ENCODE measurements at regions not wholly inside any gene's neighbourhood (a gene's known extent, or its start where the extent isn't known, plus 50 kb on each side); places are given as distances from the start of the nearest gene placed in this dataset.

DNA sequence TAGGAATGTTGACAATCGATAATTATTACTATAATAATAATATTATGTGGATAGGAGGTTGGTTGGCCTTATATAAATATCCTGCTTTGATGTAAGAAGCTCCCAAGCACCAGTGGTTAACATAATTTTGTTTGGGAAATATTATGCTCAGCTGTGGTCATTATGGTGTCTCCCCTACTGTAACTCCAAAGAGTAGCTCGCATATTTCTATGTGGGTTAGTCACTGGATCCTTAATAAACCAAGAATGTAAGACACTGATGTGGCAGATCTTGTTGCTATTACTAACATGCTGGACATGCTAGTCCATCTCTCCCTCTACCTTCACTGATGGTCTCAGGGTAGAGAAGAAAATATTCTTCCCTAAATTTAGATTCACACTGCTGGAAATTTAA, 79.2 kb upstream of the RALGPS2 start:
- Histone ChIP-seq H3K9me3 (no peaks in the 10 kb centered on the region), H3K4me1 (peaks cover 3% of the 10 kb centered on the region), H3K4me3 (ENCODE audit: low read depth, low read length) (no peak overlapping the region), H3K27me3 (replicated peaks; ENCODE audit: control insufficient read depth, insufficient read depth, low read length) (no peaks in the 10 kb centered on the region), H3K36me3 (ENCODE audit: control insufficient read depth, insufficient read depth, low read length) (no peaks in the 10 kb centered on the region)
- no peak for DNase-seq
- Mint-ChIP-seq H3K27me3 (ENCODE audit: insufficient read depth, unreplicated experiment) (no peaks in the 10 kb centered on the region), H3K9me3 (ENCODE audit: unreplicated experiment) (no peaks in the 10 kb centered on the region), H3K4me3 (ENCODE audit: unreplicated experiment) (no peak overlapping the region), H3K27ac (ENCODE audit: unreplicated experiment) (no peak overlapping the region), H3K4me1 (ENCODE audit: low read depth, unreplicated experiment) (peaks cover 11% of the 10 kb centered on the region), H3K36me3 (ENCODE audit: insufficient read depth, unreplicated experiment) (no peaks in the 10 kb centered on the region)
- intact Hi-C loops (cut with micrococcal nuclease; ENCODE audit: unreplicated experiment) = no loop called here
- TF ChIP-seq, protein P1, sequence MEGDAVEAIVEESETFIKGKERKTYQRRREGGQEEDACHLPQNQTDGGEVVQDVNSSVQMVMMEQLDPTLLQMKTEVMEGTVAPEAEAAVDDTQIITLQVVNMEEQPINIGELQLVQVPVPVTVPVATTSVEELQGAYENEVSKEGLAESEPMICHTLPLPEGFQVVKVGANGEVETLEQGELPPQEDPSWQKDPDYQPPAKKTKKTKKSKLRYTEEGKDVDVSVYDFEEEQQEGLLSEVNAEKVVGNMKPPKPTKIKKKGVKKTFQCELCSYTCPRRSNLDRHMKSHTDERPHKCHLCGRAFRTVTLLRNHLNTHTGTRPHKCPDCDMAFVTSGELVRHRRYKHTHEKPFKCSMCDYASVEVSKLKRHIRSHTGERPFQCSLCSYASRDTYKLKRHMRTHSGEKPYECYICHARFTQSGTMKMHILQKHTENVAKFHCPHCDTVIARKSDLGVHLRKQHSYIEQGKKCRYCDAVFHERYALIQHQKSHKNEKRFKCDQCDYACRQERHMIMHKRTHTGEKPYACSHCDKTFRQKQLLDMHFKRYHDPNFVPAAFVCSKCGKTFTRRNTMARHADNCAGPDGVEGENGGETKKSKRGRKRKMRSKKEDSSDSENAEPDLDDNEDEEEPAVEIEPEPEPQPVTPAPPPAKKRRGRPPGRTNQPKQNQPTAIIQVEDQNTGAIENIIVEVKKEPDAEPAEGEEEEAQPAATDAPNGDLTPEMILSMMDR (IDR thresholded peaks at IDR 0.05; ENCODE audit: insufficient read depth in 1 of 2, low read depth in 1 of 2, low read length in 1 of 2, severe bottlenecking in 1 of 2, unreplicated experiment in 1 of 2) = no peak
- CTCF ChIA-PET = no interaction called here
- POLR2A ChIA-PET = interaction anchor here (0.5 kb wide), 1 partner anchor 79 kb away, joined by 4 read pairs; no protein-coding TSS in a partner anchor
- BruUV-seq (replicated peaks) = no TSS peak

- CTCF ChIA-PET = no interaction called here
- Mint-ChIP-seq H3K9me3 (ENCODE audit: unreplicated experiment) (no peaks in the 10 kb centered on the region), H3K27ac (ENCODE audit: unreplicated experiment) (no peak overlapping the region), H3K27me3 (ENCODE audit: insufficient read depth, unreplicated experiment) (no peaks in the 10 kb centered on the region), H3K36me3 (ENCODE audit: insufficient read depth, unreplicated experiment) (no peaks in the 10 kb centered on the region), H3K4me1 (ENCODE audit: low read depth, unreplicated experiment) (peaks cover 19% of the 10 kb centered on the region), H3K4me3 (ENCODE audit: unreplicated experiment) (no peak overlapping the region)
- H3K27me3 ChIP-seq (replicated peaks; ENCODE audit: control insufficient read depth, insufficient read depth, low read length) = no peaks in the 10 kb centered on the region
- TF ChIP-seq, protein P1 (IDR thresholded peaks at IDR 0.05; ENCODE audit: insufficient read depth in 1 of 2, low read depth in 1 of 2, low read length in 1 of 2, severe bottlenecking in 1 of 2, unreplicated experiment in 1 of 2) = no peak
- H3K4me3 ChIP-seq (ENCODE audit: low read depth, low read length) = no peak overlapping the region
- H3K9me3 ChIP-seq = no peaks in the 10 kb centered on the region
- peaks cover 12% of the 10 kb centered on the region for H3K4me1 ChIP-seq
- BruUV-seq (replicated peaks) = no TSS peak
- no peak for DNase-seq
- intact Hi-C loops (cut with micrococcal nuclease; ENCODE audit: unreplicated experiment) = no loop called here
- POLR2A ChIA-PET = no interaction called here
- no peaks in the 10 kb centered on the region for H3K36me3 ChIP-seq (ENCODE audit: control insufficient read depth, insufficient read depth, low read length)
Measured at GRCh38 chr1:178646821-178647220, 78.2 kb upstream of the RALGPS2 start.

GRCh38 chr1:178648151-178648550, 76.9 kb upstream of the RALGPS2 start:
- Mint-ChIP-seq H3K27ac (ENCODE audit: unreplicated experiment) (no peak overlapping the region), H3K36me3 (ENCODE audit: insufficient read depth, unreplicated experiment) (no peaks in the 10 kb centered on the region), H3K4me3 (ENCODE audit: unreplicated experiment) (no peak overlapping the region), H3K9me3 (ENCODE audit: unreplicated experiment) (no peaks in the 10 kb centered on the region), H3K27me3 (ENCODE audit: insufficient read depth, unreplicated experiment) (no peaks in the 10 kb centered on the region), H3K4me1 (ENCODE audit: low read depth, unreplicated experiment) (peaks cover 19% of the 10 kb centered on the region)
- BruUV-seq (replicated peaks) = no TSS peak
- intact Hi-C loops (cut with micrococcal nuclease; ENCODE audit: unreplicated experiment) = no loop called here
- H3K27me3 ChIP-seq (replicated peaks; ENCODE audit: control insufficient read depth, insufficient read depth, low read length) = no peaks in the 10 kb centered on the region
- no peaks in the 10 kb centered on the region for H3K9me3 ChIP-seq
- TF ChIP-seq, protein P1 (IDR thresholded peaks at IDR 0.05; ENCODE audit: insufficient read depth in 1 of 2, low read depth in 1 of 2, low read length in 1 of 2, severe bottlenecking in 1 of 2, unreplicated experiment in 1 of 2) = no peak
- H3K4me1 ChIP-seq = peaks cover 16% of the 10 kb centered on the region
- no peak overlapping the region for H3K4me3 ChIP-seq (ENCODE audit: low read depth, low read length)
- DNase-seq = no peak
- ChIA-PET CTCF (no interaction called here), POLR2A (no interaction called here)
- H3K36me3 ChIP-seq (ENCODE audit: control insufficient read depth, insufficient read depth, low read length) = no peaks in the 10 kb centered on the region

Data from Caco-2 (cell line).